Spleen (tissue), 11 donors: ENCODE measurements at regions not wholly inside any gene's neighbourhood (a gene's known extent, or its start where the extent isn't known, plus 50 kb on each side); places are given as distances from the start of the nearest gene placed in this dataset.
A peak's percentile ranks its signal among the peaks of the same experiment; 100 is the strongest.

Source experiments
- DNase-seq: peaks from one replicate; pipeline ENCODE4 v3.0.0-alpha.2; 2020
- H3K27ac ChIP-seq, 8 donors: fragments of 200-600 bp; sonication (generic) in 7 of 8; 1 replicate in 4 of 8; 2 replicates in 4 of 8; pipeline versions ENCODE4 v1.5.0 to v1.8.0; 2016 to 2021; ENCODE audit warnings: inconsistent platforms in 4 of 8, mild to moderate bottlenecking in 4 of 8, moderate library complexity in 1 of 8
- H3K27me3 ChIP-seq, 7 donors: fragments of 200-600 bp; sonication (generic) in 6 of 7; replicated peaks in 1 of 7; 1 replicate in 4 of 7; 2 replicates in 3 of 7; pipeline versions ENCODE4 v1.5.0 to v1.8.0; 2016 to 2021; ENCODE audit warnings: inconsistent platforms in 3 of 7, mild to moderate bottlenecking in 1 of 7
- H3K36me3 ChIP-seq, 6 donors: fragments of 200-600 bp; sonication (generic) in 5 of 6; 1 replicate in 4 of 6; 2 replicates in 2 of 6; pipeline versions ENCODE4 v1.5.0 to v1.8.0; 2016 to 2021; ENCODE audit warnings: inconsistent platforms in 2 of 6
- H3K4me1 ChIP-seq, 6 donors: fragments of 200-600 bp; sonication (generic) in 5 of 6; 1 replicate in 3 of 6; 2 replicates in 3 of 6; pipeline versions ENCODE4 v1.5.0 to v1.8.0; 2016 to 2021; ENCODE audit warnings: inconsistent platforms in 3 of 6
- H3K4me3 ChIP-seq, 8 donors: fragments of 200-600 bp; sonication (generic) in 7 of 8; 1 replicate in 4 of 8; 2 replicates in 4 of 8; pipeline versions ENCODE4 v1.5.0 to v1.8.0; 2016 to 2021; ENCODE audit warnings: inconsistent platforms in 4 of 8, mild to moderate bottlenecking in 4 of 8, moderate library complexity in 2 of 8
- H3K9me3 ChIP-seq, 8 donors: fragments of 200-600 bp; sonication (generic) in 7 of 8; 1 replicate in 4 of 8; 2 replicates in 4 of 8; pipeline versions ENCODE4 v1.5.0 to v1.8.0; 2016 to 2021; ENCODE audit warnings: inconsistent platforms in 4 of 8
- CTCF ChIP-seq, 11 experiments: fragments of 200-600 bp in 7 of 11; fragments of 450-650 bp in 4 of 11; sonication (generic) in 4 of 11; IDR thresholded peaks in 8 of 11; conservative IDR thresholded peaks in 3 of 11; 1 replicate in 7 of 11; 2 replicates in 4 of 11; pipeline versions ENCODE4 v1.4.0 to v1.8.0; 2016 to 2021; ENCODE audit warnings: antibody characterized with exemption in 11 of 11, inconsistent platforms in 4 of 11, mild to moderate bottlenecking in 1 of 11
- POLR2A ChIP-seq, 3 donors: fragments of 450-650 bp; IDR thresholded peaks; one replicate each; pipeline ENCODE4 v1.5.1; 2017; ENCODE audit warnings: antibody characterized with exemption in 3 of 3, mild to moderate bottlenecking in 1 of 3
- POLR2AphosphoS5 ChIP-seq, 3 donors: sonication (generic); formaldehyde crosslinking; IDR thresholded peaks; one replicate each; pipeline ENCODE4 v1.5.1; 2017; ENCODE audit warnings: antibody characterized with exemption in 3 of 3
- WGBS, 5 donors: extraction: QIAGEN DNeasy Blood & Tissue Kit in 3 of 5; methylation state at CpG; one replicate each; pipeline versions ENCODE4 v1.1.5 to v1.1.7; 2013 to 2018; 5-methylcytosine and 5-hydroxymethylcytosine counted together
- intact Hi-C: fragments of 100-400 bp; cut with DNase I; formaldehyde crosslinking; loops from one replicate; pipeline ENCODE4 v1.15.0; 2023; ENCODE audit warnings: low total_unique reads
- donor health status: healthy with polysubstance abuse.
- donor health status: DM: no; HTN: no; CAD: no; lungs with moderate emphysema.
- donor health status: DM: no; HTN: no; CAD: no.
- donor health status: Bipolar disorder and iron deficiency.
- donor health status: healthy.
- donor health status: DM: no; HTN: no; CAD: no.
- donor health status: DM: yes; HTN: yes; CAD: no.

GRCh38 chr2:4662161-4662779 lies 958.9 kb downstream of the DCDC2C start:
- no peak overlapping the region for H3K27ac ChIP-seq
- no peaks in the 10 kb centered on the region for H3K27me3 ChIP-seq
- WGBS, 5 donors: 71 to 81% (median 73%) methylated on average over 8 of the region's 8 CpGs
- H3K36me3 ChIP-seq: no peaks in the 10 kb centered on the region
- no peaks in the 10 kb centered on the region for H3K4me1 ChIP-seq
- H3K4me3 ChIP-seq: no peak overlapping the region
- intact Hi-C loops: no loop called here
- no peak for DNase-seq
- H3K9me3 ChIP-seq: peaks cover 0 to 5% (median 0%) of the 10 kb centered on the region in 8 donors
- no peak for TF ChIP-seq POLR2A (IDR thresholded peaks at IDR 0.05)
- no peak for TF ChIP-seq POLR2AphosphoS5 (IDR thresholded peaks at IDR 0.05)
- TF ChIP-seq CTCF (IDR thresholded peaks at IDR 0.05 in 8 of 11, conservative IDR thresholded peaks at IDR 0.05 in 3 of 11): no peak

- Histone ChIP-seq H3K9me3 (peaks cover 0 to 10% (median 0%) of the 10 kb centered on the region in 8 donors), H3K27ac (no peak overlapping the region), H3K27me3 (no peaks in the 10 kb centered on the region), H3K4me1 (no peaks in the 10 kb centered on the region), H3K36me3 (no peaks in the 10 kb centered on the region), H3K4me3 (no peak overlapping the region)
- TF ChIP-seq POLR2AphosphoS5 (IDR thresholded peaks at IDR 0.05) (no peak), CTCF (IDR thresholded peaks at IDR 0.05 in 8 of 11, conservative IDR thresholded peaks at IDR 0.05 in 3 of 11) (no peak), POLR2A (IDR thresholded peaks at IDR 0.05) (no peak)
- WGBS, 5 donors: 51 to 61% (median 58%) methylated on average over 4 of the region's 4 CpGs
- no peak for DNase-seq
- intact Hi-C loops: no loop called here
Observed at GRCh38 chr2:4668381-4668780, 965.0 kb downstream of the DCDC2C start.

GRCh38 chr2:4670331-4670730 lies 967.0 kb downstream of the DCDC2C start:
- TF ChIP-seq CTCF (IDR thresholded peaks at IDR 0.05 in 8 of 11, conservative IDR thresholded peaks at IDR 0.05 in 3 of 11) (no peak), POLR2A (IDR thresholded peaks at IDR 0.05) (no peak), POLR2AphosphoS5 (IDR thresholded peaks at IDR 0.05) (no peak)
- Histone ChIP-seq H3K27ac (no peak overlapping the region), H3K27me3 (no peaks in the 10 kb centered on the region), H3K9me3 (peaks cover 0 to 12% (median 0%) of the 10 kb centered on the region in 8 donors), H3K36me3 (no peaks in the 10 kb centered on the region), H3K4me1 (no peaks in the 10 kb centered on the region), H3K4me3 (no peak overlapping the region)
- intact Hi-C loops: no loop called here
- DNase-seq: no peak
- 85 to 96% (median 92%) methylated on average over 2 of the region's 2 CpGs for WGBS, 5 donors

- peak overlapping the region in 1 of 8 donors; percentile 19 for H3K27ac ChIP-seq
- H3K4me3 ChIP-seq: peak overlapping the region in 2 of 8 donors; percentile 7 to 43
- no peak for DNase-seq
- no peaks in the 10 kb centered on the region for H3K36me3 ChIP-seq
- no peaks in the 10 kb centered on the region for H3K27me3 ChIP-seq
- 79 to 87% (median 85%) methylated on average over 13 of the region's 13 CpGs for WGBS, 5 donors
- TF ChIP-seq POLR2A (IDR thresholded peaks at IDR 0.05) (no peak), POLR2AphosphoS5 (IDR thresholded peaks at IDR 0.05) (no peak), CTCF (IDR thresholded peaks at IDR 0.05 in 8 of 11, conservative IDR thresholded peaks at IDR 0.05 in 3 of 11) (no peak)
- no peaks in the 10 kb centered on the region for H3K4me1 ChIP-seq
- intact Hi-C loops: no loop called here
- peaks cover 0 to 10% (median 0%) of the 10 kb centered on the region in 8 donors for H3K9me3 ChIP-seq
Observed at GRCh38 chr2:4673025-4673489, 969.7 kb downstream of the DCDC2C start.
